DMS53 treated with DMSO at 0.1 percent for 48 hours (cell line): ENCODE measurements at regions not wholly inside any gene's neighbourhood (a gene's known extent, or its start where the extent isn't known, plus 50 kb on each side); places are given as distances from the start of the nearest gene placed in this dataset.

Experiments used
- DNase-seq: peaks from one replicate; lab custom pipeline; 2025; ENCODE audit not compliant: unreplicated experiment; lab: John Stamatoyannopoulos, UW

DNA sequence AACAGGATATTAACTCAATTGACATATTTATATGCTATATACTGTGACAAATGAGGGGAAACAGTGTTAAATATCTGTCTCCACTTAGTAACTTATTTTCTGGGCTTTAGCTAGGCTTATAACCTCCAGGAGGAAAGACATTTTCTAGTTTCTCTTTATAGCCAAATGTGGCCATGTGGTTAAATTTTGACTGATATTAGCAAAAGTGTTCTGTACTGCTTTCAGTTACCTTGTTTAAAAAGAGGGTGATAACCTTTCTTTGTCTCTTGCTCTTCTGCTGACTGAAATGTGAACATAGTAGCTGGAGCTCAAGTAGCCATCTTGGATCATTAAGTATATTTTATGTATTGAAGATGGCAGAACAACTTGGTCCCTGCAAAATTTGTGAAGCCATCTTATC, 253.7 kb downstream of the PDHA2 start:
- no peak for DNase-seq

GRCh38 chr4:96094183-96094582, 254.3 kb downstream of the PDHA2 start:
- no peak for DNase-seq

DNA sequence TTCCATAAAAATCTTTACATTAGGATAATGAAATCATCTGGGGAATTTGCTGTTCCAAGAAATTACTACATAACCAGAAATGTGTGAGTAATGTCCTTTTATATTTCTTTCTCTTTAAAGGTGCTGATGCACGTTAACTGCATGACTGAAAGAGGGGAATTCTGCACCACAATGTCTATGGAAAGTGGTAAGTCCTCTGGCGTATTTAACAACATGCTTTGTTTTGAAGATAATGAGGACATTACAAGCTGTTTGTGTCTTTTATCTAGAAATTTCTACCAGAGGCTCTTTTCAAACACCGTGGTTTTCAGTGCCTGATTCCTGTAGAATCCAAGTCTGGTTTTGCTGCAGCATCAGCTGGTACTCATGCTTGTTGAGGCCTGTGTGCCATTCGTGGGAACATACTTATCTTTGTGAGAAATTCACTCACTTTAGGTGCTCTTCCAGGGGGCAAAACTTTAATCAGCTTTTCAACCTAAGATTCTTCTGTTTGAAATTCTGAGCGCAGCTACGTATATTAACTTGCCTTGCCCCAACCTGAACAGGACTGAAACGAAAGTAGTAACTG, 257.2 kb downstream of the PDHA2 start:
- DNase-seq = no peak

GRCh38 chr4:96097693-96098092, 257.8 kb downstream of the PDHA2 start:
- DNase-seq = no peak

DNA sequence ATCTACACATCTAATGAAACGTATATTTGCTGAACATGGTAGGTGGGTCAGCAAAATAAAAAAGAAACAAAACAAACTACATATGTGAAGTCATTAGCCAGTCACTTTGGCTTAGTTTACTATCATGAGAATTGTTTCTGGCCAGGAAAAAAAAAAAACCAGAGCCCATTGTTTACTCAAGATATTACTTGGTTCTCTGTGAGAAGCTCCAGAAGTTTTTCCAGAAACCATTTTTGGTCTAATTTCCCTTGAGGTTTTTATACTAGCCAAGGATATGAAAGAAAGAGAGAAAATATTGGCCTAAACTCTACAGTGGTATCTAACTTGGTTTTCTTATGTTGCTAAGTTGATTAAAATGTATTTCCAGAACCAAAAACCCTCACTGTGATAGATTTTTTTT, 259.1 kb downstream of the PDHA2 start:
- DNase-seq = no peak

GRCh38 chr4:96102541-96103026, 262.7 kb downstream of the PDHA2 start:
- no peak for DNase-seq

GRCh38 chr4:96103086-96103485, 263.2 kb downstream of the PDHA2 start:
- no peak for DNase-seq

GRCh38 chr4:96108146-96108545, 268.3 kb downstream of the PDHA2 start:
- DNase-seq = no peak

DNA sequence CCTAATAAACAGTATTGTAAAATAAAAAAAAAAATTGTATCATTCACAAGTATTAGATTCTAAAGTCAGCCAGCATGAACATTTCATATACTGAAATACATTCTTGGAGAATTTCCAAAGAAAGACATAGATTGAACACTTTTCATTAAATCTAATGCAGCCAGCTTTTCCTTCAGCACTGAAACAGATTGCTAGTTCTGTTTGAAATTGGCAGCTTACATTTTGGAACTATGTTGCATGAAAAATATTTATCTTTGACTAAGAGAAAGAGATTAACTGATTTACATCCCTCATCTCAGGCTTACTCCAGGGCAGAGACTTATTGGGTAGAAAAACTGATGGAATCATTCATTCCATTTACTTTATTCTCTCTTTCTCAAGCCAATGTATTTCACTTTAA, 272.7 kb downstream of the PDHA2 start:
- no peak for DNase-seq

- DNase-seq = no peak
These were observed 280.3 kb downstream of the PDHA2 start for GRCh38 chr4:96120206-96120605.

GRCh38 chr4:96126227-96126626, 286.3 kb downstream of the PDHA2 start:
- DNase-seq = no peak

DNA sequence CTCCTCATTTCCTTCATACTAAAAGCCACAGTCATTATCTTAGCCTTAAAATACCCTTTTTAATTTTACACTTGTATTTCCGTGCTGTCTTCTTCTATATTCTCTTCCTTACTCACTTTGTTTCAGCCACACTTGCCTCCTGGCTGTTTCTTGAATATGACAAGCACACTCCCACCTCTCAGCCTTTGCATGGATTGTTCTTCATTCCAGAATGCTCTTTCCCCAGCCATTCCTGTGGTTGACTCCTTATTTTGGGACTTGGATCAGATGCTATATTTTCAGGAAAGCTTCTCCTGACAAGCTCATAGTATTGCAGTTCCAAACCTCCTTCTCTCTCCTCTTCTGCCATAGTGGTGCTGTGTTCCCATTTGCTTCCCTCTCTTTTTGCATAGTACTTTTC, 291.3 kb downstream of the PDHA2 start:
- DNase-seq = no peak

DNA sequence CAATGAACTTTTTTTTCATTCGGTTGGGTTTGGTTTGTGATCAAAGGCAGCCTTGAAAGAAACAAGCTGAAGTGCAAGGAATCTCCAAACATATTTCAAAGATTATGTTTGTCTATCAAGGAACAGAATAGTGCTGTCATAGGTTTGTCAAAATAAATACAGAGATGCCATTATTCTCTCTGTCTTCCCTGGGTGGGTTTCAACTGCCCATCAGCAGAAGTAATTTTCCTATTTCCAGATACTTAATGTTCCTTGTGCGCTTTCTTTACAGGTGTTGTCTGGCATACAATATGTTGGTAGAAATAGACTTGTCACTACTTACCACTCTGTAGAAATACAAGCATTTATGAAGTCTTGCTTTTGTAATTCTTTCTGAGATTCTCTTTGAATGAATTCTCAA, 294.9 kb downstream of the PDHA2 start:
- DNase-seq = no peak

DNA sequence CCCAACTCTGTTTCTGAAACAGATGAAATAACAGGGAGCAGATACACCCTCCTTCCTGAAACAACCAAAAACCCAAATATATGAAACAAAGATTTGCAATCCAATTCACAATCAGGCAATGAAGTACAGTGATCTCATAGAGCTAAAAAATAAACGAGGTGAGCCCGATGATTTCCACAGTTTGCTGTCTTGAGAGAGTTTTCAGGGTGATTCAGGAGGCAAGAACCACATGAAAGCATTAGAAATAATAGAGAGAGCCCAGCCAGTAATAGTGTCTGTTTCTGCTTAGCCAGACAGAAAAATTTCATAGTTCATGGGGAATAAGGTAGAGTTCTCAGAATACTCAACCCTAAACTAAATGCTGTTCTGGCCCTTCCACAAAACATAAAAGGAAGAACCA, 296.2 kb downstream of the PDHA2 start:
- no peak for DNase-seq

GRCh38 chr4:96139251-96139929, 299.5 kb downstream of the PDHA2 start:
- DNase-seq = no peak

GRCh38 chr4:96145601-96146000, 305.7 kb downstream of the PDHA2 start:
- no peak for DNase-seq

DNA sequence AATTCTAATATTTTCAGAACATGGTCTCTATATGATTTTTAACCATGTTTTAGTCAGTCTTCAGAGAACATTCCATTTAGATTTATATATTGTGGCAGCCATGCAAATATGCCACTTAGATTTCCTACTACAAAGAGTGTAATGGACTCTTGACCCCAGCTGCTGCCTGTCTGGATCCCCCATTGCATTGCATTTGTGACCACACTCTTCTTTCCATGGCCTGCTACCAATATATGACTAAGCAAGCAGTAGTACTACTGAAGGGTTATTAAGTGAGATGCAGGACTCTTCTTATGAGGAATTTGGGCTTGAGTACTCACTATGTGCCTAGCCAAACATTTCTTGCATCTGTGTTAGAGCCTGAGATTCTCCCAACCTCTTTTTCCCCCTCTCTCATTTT, 306.8 kb downstream of the PDHA2 start:
- no peak for DNase-seq

DNA sequence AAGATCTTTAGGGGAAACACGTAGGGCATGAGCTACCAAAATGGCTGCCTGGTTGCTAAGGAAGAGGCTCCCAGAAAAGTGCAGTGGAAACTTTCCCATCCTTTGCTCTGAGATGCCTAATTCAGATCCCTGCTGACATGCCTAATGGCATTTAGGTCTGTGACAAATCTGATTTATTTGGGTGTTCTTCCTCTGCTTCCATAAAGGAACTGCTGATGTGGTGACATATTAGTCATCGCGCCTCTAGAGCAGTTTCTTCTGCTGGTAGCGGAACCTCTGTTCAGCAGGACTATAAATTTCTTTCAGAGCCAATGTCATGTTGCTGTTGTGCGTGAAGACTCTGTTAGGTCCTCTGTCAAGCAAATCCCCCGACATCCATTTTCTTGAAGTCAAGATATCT, 310.0 kb downstream of the PDHA2 start:
- DNase-seq = no peak

GRCh38 chr4:96150466-96150865, 310.6 kb downstream of the PDHA2 start:
- no peak for DNase-seq

DNA sequence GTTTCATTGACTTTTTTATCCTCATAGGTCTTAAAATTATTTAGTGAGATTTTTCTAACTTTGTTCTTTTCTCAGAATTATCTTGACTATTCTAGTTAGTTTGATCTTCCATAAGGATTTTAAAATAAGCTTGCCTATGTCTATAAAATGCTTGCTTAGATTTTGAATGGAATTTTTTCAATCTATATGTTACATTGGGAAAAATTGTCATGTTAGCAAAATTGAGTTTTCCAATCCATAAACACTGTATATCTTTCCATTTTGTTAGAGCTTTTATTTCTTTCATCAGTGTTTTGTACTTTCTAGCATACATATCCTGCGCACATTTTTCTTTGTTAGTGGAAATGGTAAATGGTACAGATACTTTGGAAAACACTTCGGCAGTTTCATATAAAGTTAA, 312.9 kb downstream of the PDHA2 start:
- no peak for DNase-seq

DNA sequence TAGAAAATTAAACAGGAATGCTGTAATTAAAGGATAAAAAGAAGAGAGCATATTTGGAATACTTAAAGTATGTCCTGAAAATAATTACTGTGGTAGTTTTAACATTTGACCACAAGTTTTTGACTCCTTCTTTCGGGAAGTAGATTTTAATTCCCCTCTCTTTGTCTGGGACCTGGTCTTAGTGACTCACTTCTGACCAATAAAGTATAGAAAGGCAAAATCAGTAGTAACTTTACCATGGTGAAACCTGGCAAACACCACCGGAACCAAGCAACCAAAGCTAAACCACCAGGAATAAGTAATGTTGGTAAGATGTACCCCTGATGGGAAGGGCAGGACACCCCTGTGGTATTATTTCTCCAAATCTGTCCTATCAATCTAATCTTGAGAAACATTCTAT, 314.8 kb downstream of the PDHA2 start:
- DNase-seq = no peak

DNA sequence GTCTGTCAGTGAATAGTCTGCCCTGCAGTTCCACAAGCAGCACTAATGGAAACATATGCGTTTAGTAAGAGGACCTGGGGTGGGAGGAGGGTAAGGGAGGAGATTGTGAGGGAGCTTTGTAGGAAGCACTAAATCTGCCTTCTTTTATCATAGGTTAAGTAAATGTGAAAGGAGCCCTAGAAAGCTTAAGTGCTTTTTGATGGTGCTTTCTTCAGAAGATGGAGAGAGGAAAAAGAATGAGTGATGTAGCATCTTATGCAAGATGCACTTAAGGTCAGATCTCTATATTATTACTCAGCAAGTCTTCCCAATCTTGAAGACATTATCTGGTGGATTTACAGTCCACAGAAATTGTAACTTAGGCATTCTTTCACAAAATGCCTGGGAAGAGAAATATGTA, 322.7 kb downstream of the PDHA2 start:
- no peak for DNase-seq

- DNase-seq = no peak
These were observed 325.0 kb downstream of the PDHA2 start for GRCh38 chr4:96164814-96165351.
